HCT116 (cell line): ENCODE measurements at regions not wholly inside any gene's neighbourhood (a gene's known extent, or its start where the extent isn't known, plus 50 kb on each side); places are given as distances from the start of the nearest gene placed in this dataset.

ENCODE experiments used
- ATAC-seq: fragments of 200-7000 bp; cut with Tn5 transposase; 2 replicates; pipeline ENCODE4 v1.9.1; 2020; ENCODE audit warnings: mild to moderate bottlenecking, moderate library complexity
- BruUV-seq: library from RNA; stranded (reverse); fragments of 400-500 nt; replicated peaks from 2 replicates; lab custom pipeline; 2021; lab: Mats Ljungman, UMichigan
- CTCF ChIA-PET: fragments of 300-600 bp; sonication (Branson Sonifier 250); formaldehyde crosslinking; loops from one replicate; lab custom pipeline; 2021; ENCODE audit warnings: antibody characterized with exemption; lab: Charles Lee
- POLR2A ChIA-PET: fragments of 300-600, 350-600 bp; sonication (Branson Sonifier 250); formaldehyde crosslinking; loops from one replicate; lab custom pipeline; 2021; ENCODE audit warnings: antibody characterized with exemption; lab: Charles Lee
- RAD21 ChIA-PET, 2 experiments: fragments of 300-600 bp; sonication (Branson Sonifier 250); formaldehyde crosslinking; loops; one replicate each; lab custom pipeline; 2023; ENCODE audit warnings: low total read pairs in 2 of 2; ENCODE audit not compliant: uncharacterized antibody in 2 of 2, unreplicated experiment in 2 of 2, low non-redundant PET in 1 of 2; lab: Charles Lee
- DNase-seq: peaks from one replicate; pipeline ENCODE4 v3.0.0-alpha.2; 2010; ENCODE audit warnings: low read depth, low spot score
- H2AFZ ChIP-seq: fragments of 200-600 bp; shearing (Covaris generic), sonication (generic); 2 replicates; pipeline ENCODE4 v1.6.1; 2017; ENCODE audit warnings: low read depth, mixed run types, mixed read lengths, antibody characterized with exemption, low read length; ENCODE audit not compliant: poor library complexity, severe bottlenecking
- H3K27ac ChIP-seq: 2 replicates; pipeline ENCODE4 v1.5.1; 2012; ENCODE audit warnings: low read depth, low read length
- H3K27me3 ChIP-seq: fragments of 200-600 bp; sonication (generic); 2 replicates; pipeline ENCODE4 v1.6.1; 2016; ENCODE audit warnings: mixed run types, low read length, mixed read lengths; ENCODE audit not compliant: insufficient read depth
- H3K36me3 ChIP-seq, 2 experiments: fragments of 200-500 bp in 1 of 2; fragments of 200-600 bp in 1 of 2; sonication (Bioruptor generic) in 1 of 2; sonication (generic) in 1 of 2; 2 replicates each; pipeline versions ENCODE4 v1.5.1 to v1.6.1; 2014 to 2016; ENCODE audit warnings: low read length in 2 of 2, inconsistent platforms in 1 of 2, mixed read lengths in 1 of 2, mixed run types in 1 of 2; ENCODE audit not compliant: insufficient read depth in 2 of 2, control insufficient read depth in 1 of 2
- H3K4me1 ChIP-seq, 2 experiments: fragments of 200-600 bp in 1 of 2; sonication (generic) in 1 of 2; 2 replicates each; pipeline versions ENCODE4 v1.5.1 to v1.6.1; 2012 to 2017; ENCODE audit warnings: low read length in 2 of 2, inconsistent platforms in 1 of 2, mild to moderate bottlenecking in 1 of 2, mixed read lengths in 1 of 2, mixed run types in 1 of 2, moderate library complexity in 1 of 2; ENCODE audit not compliant: insufficient read depth in 2 of 2, control insufficient read depth in 1 of 2
- H3K4me2 ChIP-seq: fragments of 200-600 bp; sonication (generic); 2 replicates; pipeline ENCODE4 v1.6.1; 2017; ENCODE audit warnings: mixed run types, low read length, mixed read lengths
- H3K4me3 ChIP-seq, 2 experiments: fragments of 200-600 bp in 1 of 2; sonication (generic) in 1 of 2; replicated peaks in 1 of 2; 2 replicates each; pipeline ENCODE4 v1.5.1; 2011 to 2016; ENCODE audit warnings: low read length in 2 of 2, control low read depth in 1 of 2, low read depth in 1 of 2, mild to moderate bottlenecking in 1 of 2, mixed read lengths in 1 of 2, mixed run types in 1 of 2
- H3K79me2 ChIP-seq: fragments of 200-600 bp; sonication (generic); 2 replicates; pipeline ENCODE4 v1.6.1; 2017; ENCODE audit warnings: mild to moderate bottlenecking, mixed run types, low read length, moderate library complexity, mixed read lengths; ENCODE audit not compliant: insufficient read depth
- H3K9ac ChIP-seq: fragments of 200-600 bp; sonication (generic); 2 replicates; pipeline ENCODE4 v1.6.1; 2016; ENCODE audit warnings: low read length, mixed read lengths
- H3K9me2 ChIP-seq: fragments of 200-600 bp; sonication (generic), shearing (Covaris generic); 2 replicates; pipeline ENCODE4 v1.6.1; 2017; ENCODE audit warnings: mixed run types, mild to moderate bottlenecking, moderate library complexity; ENCODE audit not compliant: insufficient read depth
- H3K9me3 ChIP-seq, 2 experiments: fragments of 200-500 bp in 1 of 2; fragments of 200-600 bp in 1 of 2; sonication (Bioruptor generic) in 1 of 2; sonication (generic) in 1 of 2; 2 replicates each; pipeline ENCODE4 v1.6.1; 2014 to 2017; ENCODE audit warnings: low read length in 2 of 2, mixed read lengths in 2 of 2, inconsistent platforms in 1 of 2, low read depth in 1 of 2, mild to moderate bottlenecking in 1 of 2, mixed run types in 1 of 2, moderate library complexity in 1 of 2; ENCODE audit not compliant: control insufficient read depth in 1 of 2, insufficient read depth in 1 of 2
- H4K20me1 ChIP-seq: fragments of 200-600 bp; sonication (generic), shearing (Covaris generic); 2 replicates; pipeline ENCODE4 v1.6.1; 2017; ENCODE audit warnings: mixed run types, mild to moderate bottlenecking, moderate library complexity; ENCODE audit not compliant: insufficient read depth
- CBX3 ChIP-seq: IDR thresholded peaks from 2 replicates; pipeline ENCODE4 v1.6.1; 2012; ENCODE audit warnings: low read depth
- EZH2phosphoT487 ChIP-seq: fragments of 200-600 bp; IDR thresholded peaks from 2 replicates; pipeline ENCODE4 v1.6.1; 2018; ENCODE audit warnings: antibody characterized with exemption, borderline replicate concordance
- JUND ChIP-seq: IDR thresholded peaks from 2 replicates; pipeline ENCODE4 v1.6.1; 2012
- SIN3A ChIP-seq: IDR thresholded peaks from 2 replicates; pipeline ENCODE4 v1.6.1; 2012; ENCODE audit warnings: low read depth
- SRF ChIP-seq: IDR thresholded peaks from 2 replicates; pipeline ENCODE4 v1.6.1; 2012; ENCODE audit warnings: low read depth
- ZFX ChIP-seq: fragments of 450-650 bp; IDR thresholded peaks from 2 replicates; pipeline ENCODE4 v1.6.1; 2017
- ZNF274 ChIP-seq: fragments of 200-500 bp; sonication (Bioruptor generic); IDR thresholded peaks from 2 replicates; pipeline ENCODE4 v1.6.1; 2014; ENCODE audit warnings: mild to moderate bottlenecking, low read depth, low read length, inconsistent platforms
- intact Hi-C: fragments of 100-400 bp; cut with micrococcal nuclease; formaldehyde crosslinking; loops from 2 replicates; pipeline ENCODE4 v1.10.0; 2022
- TF ChIP-seq, protein P1 (sequence below): IDR thresholded peaks from 2 replicates; pipeline ENCODE4 v1.6.1; 2012
- TF ChIP-seq, protein P2 (sequence below), 3 experiments: fragments of 200-600 bp in 1 of 3; sonication (generic) in 1 of 3; IDR thresholded peaks in 2 of 3; conservative IDR thresholded peaks in 1 of 3; 2 replicates each; pipeline ENCODE4 v1.5.1; 2012 to 2017; ENCODE audit warnings: low read depth in 2 of 3, low read length in 2 of 3, antibody characterized with exemption in 1 of 3, borderline replicate concordance in 1 of 3, control low read depth in 1 of 3, mild to moderate bottlenecking in 1 of 3, mixed read lengths in 1 of 3, mixed run types in 1 of 3, moderate library complexity in 1 of 3; ENCODE audit not compliant: insufficient read depth in 1 of 3

DNA sequence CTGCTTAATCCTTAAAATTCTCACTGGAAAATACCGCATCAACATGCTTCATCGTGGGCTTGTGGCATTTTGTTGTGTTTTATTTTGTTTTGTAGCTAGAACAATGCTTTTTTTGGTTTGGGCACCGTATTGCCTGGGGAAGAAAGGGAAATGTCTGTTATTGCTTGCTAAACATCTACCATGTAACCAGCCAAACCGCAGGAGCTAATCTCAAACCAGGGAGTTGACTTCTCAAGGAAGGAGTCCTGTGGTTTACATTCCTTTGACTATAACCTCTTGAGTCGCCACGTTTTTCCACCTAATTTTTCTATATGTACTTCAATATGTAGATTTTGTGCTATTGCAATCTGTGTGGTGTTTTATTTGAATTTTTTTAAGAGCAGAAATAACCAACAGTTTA lies 593.5 kb upstream of the SOX9 start:
- Histone ChIP-seq H3K9ac (no peak overlapping the region), H3K36me3 (no peaks in the 10 kb centered on the region), H3K27me3 (no peaks in the 10 kb centered on the region), H3K27ac (no peak overlapping the region), H4K20me1 (no peaks in the 10 kb centered on the region), H3K9me3 (no peaks in the 10 kb centered on the region), H3K4me2 (no peak overlapping the region), H3K4me3 (no peak overlapping the region), H2AFZ (no peak overlapping the region), H3K79me2 (no peaks in the 10 kb centered on the region), H3K9me2 (no peaks in the 10 kb centered on the region), H3K4me1 (peaks cover 0 to 4% of the 10 kb centered on the region in 2 experiments; a peak in 1 of 4 replicates)
- BruUV-seq: no TSS peak
- POLR2A ChIA-PET: no interaction called here
- RAD21 ChIA-PET: no interaction called here
- CTCF ChIA-PET: no interaction called here
- no peak for DNase-seq
- TF ChIP-seq EZH2phosphoT487 (no peak), ZFX (no peak), SIN3A (no peak), CBX3 (no peak), JUND (no peak), ZNF274 (no peak)
- TF ChIP-seq, protein P1, sequence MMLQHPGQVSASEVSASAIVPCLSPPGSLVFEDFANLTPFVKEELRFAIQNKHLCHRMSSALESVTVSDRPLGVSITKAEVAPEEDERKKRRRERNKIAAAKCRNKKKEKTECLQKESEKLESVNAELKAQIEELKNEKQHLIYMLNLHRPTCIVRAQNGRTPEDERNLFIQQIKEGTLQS: no peak
- TF ChIP-seq, protein P2, sequence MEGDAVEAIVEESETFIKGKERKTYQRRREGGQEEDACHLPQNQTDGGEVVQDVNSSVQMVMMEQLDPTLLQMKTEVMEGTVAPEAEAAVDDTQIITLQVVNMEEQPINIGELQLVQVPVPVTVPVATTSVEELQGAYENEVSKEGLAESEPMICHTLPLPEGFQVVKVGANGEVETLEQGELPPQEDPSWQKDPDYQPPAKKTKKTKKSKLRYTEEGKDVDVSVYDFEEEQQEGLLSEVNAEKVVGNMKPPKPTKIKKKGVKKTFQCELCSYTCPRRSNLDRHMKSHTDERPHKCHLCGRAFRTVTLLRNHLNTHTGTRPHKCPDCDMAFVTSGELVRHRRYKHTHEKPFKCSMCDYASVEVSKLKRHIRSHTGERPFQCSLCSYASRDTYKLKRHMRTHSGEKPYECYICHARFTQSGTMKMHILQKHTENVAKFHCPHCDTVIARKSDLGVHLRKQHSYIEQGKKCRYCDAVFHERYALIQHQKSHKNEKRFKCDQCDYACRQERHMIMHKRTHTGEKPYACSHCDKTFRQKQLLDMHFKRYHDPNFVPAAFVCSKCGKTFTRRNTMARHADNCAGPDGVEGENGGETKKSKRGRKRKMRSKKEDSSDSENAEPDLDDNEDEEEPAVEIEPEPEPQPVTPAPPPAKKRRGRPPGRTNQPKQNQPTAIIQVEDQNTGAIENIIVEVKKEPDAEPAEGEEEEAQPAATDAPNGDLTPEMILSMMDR (IDR thresholded peaks at IDR 0.05 in 2 of 3, conservative IDR thresholded peaks at IDR 0.05 in 1 of 3; ENCODE audit: borderline replicate concordance in 1 of 3, insufficient read depth in 1 of 3, low read depth in 2 of 3, low read length in 2 of 3): no peak
- intact Hi-C loops: no loop called here
- no peak for ATAC-seq

DNA sequence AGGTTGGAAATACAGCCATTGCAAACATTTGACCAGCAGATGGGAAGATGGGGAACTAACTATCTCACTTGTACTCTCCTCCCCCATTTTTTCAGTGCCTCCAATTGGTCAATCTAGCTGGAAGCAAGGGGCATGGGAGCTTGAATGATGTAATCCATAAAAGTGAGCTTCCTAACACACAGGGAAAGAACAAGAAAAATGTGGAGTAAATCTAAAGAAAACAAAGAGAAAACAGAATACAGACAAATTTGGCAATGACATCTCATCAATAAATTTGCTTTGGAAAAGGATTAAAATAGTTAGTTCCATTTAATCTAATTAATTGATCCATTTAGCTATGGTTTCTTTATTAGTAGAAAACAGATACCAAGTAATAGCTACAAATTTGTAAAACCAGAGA lies 592.6 kb upstream of the SOX9 start:
- no peak for ATAC-seq
- no peak for TF ChIP-seq SRF
- H2AFZ ChIP-seq: no peak overlapping the region
- intact Hi-C loops: no loop called here
- DNase-seq: no peak
- BruUV-seq: no TSS peak
- no peaks in the 10 kb centered on the region for H3K27me3 ChIP-seq
- ChIA-PET RAD21 (no interaction called here), CTCF (no interaction called here), POLR2A (no interaction called here)
- no peaks in the 10 kb centered on the region for H4K20me1 ChIP-seq
- no peaks in the 10 kb centered on the region for H3K36me3 ChIP-seq
- no peak overlapping the region for H3K27ac ChIP-seq
- no peak overlapping the region for H3K4me2 ChIP-seq
- H3K9me2 ChIP-seq: no peaks in the 10 kb centered on the region
- peaks cover 0 to 4% of the 10 kb centered on the region in 2 experiments; a peak in 1 of 4 replicates for H3K4me1 ChIP-seq
- H3K79me2 ChIP-seq: no peaks in the 10 kb centered on the region
- no peaks in the 10 kb centered on the region for H3K9me3 ChIP-seq
- H3K4me3 ChIP-seq: no peak overlapping the region
- no peak overlapping the region for H3K9ac ChIP-seq
